ENCODE measurements at regions not wholly inside any gene's neighbourhood (a gene's known extent, or its start where the extent isn't known, plus 50 kb on each side); places are given as distances from the start of the nearest gene placed in this dataset.

GRCh38 chr10:36578306-36578705 is 547.1 kb upstream of the ANKRD30A start (continued):
- TF ChIP-seq ZNF274 (IDR thresholded peaks at IDR 0.05; ENCODE audit: borderline replicate concordance, extremely low read depth, low read length) (no peak), GABPA (IDR thresholded peaks at IDR 0.05; ENCODE audit: borderline replicate concordance, insufficient read depth, low read length) (no peak), SUZ12 (IDR thresholded peaks at IDR 0.05; ENCODE audit: low read length) (no peak), TAF7 (optimal IDR thresholded peaks at IDR 0.05; ENCODE audit: borderline replicate concordance, low read depth, low read length) (no peak), EGR1 (IDR thresholded peaks at IDR 0.05; ENCODE audit: borderline replicate concordance, low read depth, low read length) (no peak), SP2 (IDR thresholded peaks at IDR 0.05; ENCODE audit: low read length) (no peak), RBBP5 (IDR thresholded peaks at IDR 0.05; ENCODE audit: borderline replicate concordance, low read depth, low read length) (no peak)
